ENCODE measurements at regions not wholly inside any gene's neighbourhood (a gene's known extent, or its start where the extent isn't known, plus 50 kb on each side); places are given as distances from the start of the nearest gene placed in this dataset.

- peak; percentile 78 to 97 (median 91) for DNase-seq
- intact Hi-C loops (cut with DNase I): loop anchor here (2.0 to 5.0 kb wide), 2 partner anchors 262 to 324 kb away; no protein-coding TSS in a partner anchor
Measured at GRCh38 chr4:183840311-183840710, 64.8 kb upstream of the STOX2 start.

DNA sequence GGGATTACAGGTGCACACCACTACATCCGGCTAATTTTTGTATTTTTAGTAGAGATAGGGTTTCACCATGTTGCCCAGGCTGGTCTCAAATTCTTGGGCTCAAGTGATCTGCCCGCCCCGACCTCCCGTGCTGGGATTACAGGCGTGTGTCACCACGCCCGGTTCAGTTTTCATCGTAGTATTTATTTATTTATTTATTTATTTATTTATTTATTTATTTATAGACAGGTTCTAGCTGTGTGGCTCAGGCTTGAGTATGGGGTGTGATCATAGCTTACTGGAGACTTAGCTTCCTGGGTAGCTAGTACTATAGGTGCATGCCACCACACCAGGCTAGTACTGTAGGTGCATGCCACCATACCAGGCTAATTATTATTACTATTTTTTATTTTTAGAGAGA, 64.1 kb upstream of the STOX2 start:
- intact Hi-C loops (cut with DNase I): loop anchor here (2.0 to 5.0 kb wide), 2 partner anchors 261 to 324 kb away; no protein-coding TSS in a partner anchor
- DNase-seq: no peak

- intact Hi-C loops (cut with DNase I): loop anchor here (5.0 kb wide), 1 partner anchor 260 kb away; no protein-coding TSS in a partner anchor
- DNase-seq: no peak
Measured at GRCh38 chr4:183842129-183842528, 63.0 kb upstream of the STOX2 start.

DNA sequence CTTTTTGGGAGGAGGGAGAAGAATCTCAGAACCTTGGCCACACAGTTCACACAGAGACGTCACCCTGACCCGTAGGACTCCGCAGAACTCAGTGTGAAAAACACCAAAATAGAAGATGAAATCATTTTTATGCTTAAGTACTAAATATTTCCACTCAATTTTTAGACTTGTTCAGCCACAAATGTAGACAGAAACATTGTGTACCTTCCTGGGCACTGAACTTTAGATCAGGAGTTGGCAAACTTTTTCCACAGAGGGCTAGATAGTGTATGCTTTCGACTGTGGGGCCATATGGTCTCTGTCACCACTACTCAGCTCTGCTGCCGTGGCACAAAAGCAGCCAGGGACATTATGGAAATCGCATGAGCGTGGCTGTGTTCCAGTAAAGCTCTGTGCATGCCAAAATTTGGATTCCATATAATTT, 61.8 kb upstream of the STOX2 start:
- DNase-seq: no peak
- intact Hi-C loops (cut with DNase I): loop anchor here (5.0 kb wide), 1 partner anchor 259 kb away; no protein-coding TSS in a partner anchor

GRCh38 chr4:183846951-183847350, 58.2 kb upstream of the STOX2 start:
- DNase-seq: no peak
- intact Hi-C loops (cut with DNase I): no loop called here

DNA sequence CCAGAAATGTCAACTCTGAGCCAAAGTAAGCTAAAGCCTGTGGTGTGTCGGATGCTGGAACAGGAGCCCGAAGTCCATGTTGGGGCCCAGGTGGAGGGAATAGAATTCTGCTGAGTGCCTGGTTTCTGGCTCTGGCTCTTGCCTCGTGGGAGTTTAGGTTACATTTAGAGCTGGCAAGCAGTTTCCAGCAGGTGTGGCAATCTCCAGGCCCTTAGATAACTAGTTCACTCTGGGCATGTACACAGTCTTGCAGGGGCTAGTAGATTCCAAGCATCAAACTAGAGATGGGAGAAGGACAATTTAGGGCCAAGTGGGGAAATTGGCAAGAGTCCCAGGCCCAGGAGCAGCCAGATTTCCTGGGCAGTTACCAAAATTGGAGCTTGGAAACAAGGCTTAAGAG, 56.3 kb upstream of the STOX2 start:
- DNase-seq: no peak
- intact Hi-C loops (cut with DNase I): no loop called here

DNA sequence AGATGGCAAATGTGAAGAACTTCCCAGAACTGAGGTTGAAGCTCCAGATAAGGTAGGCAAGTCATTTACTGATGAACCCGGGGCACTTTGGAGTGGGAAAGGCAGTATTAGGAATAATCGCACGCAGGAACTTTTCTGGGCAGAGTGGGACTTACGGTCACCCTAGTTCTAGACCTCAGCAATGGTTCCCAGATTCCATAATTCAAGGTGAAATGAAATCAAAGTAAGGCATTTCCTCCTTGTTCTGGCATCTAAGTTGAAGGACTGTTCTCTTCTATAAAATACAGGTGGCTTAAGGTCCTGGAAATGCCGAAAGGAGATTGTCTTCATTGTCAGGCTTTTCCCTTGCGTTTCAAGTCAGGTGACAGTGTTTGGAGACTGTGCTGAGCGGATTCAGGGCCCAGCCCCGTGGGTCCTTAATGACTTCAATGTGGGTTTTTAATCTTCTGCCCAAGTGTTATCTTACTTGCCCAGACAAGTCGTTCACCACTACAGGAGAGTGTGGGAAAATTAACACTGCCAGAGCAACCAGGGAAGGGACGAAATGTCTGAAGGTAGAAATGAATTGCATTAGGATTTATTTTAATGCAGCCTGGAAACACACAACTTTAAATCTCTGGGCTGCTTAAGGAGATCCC, 52.1 kb upstream of the STOX2 start:
- intact Hi-C loops (cut with DNase I): no loop called here

DNA sequence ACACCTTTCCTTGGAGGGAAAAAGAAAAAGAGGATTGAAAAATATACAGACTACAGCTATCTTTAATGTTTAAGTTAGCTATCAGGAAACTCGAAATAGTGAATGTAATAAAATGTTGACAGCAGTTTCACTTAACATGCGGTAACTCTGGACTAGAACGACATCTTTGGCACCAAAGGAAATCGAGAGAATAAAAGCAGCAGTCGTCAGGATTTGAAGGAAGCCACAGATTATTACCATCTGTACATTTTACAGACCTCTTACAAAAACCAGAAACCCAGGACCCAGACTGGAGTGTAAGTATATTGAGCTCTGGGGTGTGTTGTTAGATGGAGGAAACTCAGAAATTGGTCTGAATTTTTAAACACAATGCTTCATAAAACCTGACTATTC, 51.6 kb upstream of the STOX2 start:
- DNase-seq: no peak
- intact Hi-C loops (cut with DNase I): no loop called here

More for the DNA sequence above, 52.1 kb upstream of the STOX2 start:
- DNase-seq: no peak
